ENCODE measurements at regions not wholly inside any gene's neighbourhood (a gene's known extent, or its start where the extent isn't known, plus 50 kb on each side); places are given as distances from the start of the nearest gene placed in this dataset.

GRCh38 chr1:164320790-164321731, 237.9 kb upstream of the PBX1 start:
- ATAC-seq (no peak), DNase-seq (ENCODE audit: low read depth, low spot score) (no peak), FAIRE-seq (no peak)
- Histone ChIP-seq H3K9me3 (replicated peaks; ENCODE audit: control insufficient read depth, insufficient read depth, low read length) (no peaks in the 10 kb centered on the region), H3K27ac (ENCODE audit: control insufficient read depth, insufficient read depth) (no peak overlapping the region), H3K4me1 (ENCODE audit: control insufficient read depth, insufficient read depth, low read length) (no peaks in the 10 kb centered on the region), H3K9ac (ENCODE audit: control insufficient read depth, insufficient read depth, low read length) (no peak overlapping the region), H4K20me1 (ENCODE audit: control insufficient read depth, insufficient read depth) (no peaks in the 10 kb centered on the region), H3K36me3 (ENCODE audit: control insufficient read depth in 2 of 2, insufficient read depth in 2 of 2, low read length in 1 of 2) (no peaks in the 10 kb centered on the region), H2AFZ (ENCODE audit: control insufficient read depth, low read depth, low read length) (no peak overlapping the region), H3K4me3 (no peak overlapping the region), H3K79me2 (ENCODE audit: control insufficient read depth, insufficient read depth, low read length) (no peaks in the 10 kb centered on the region), H3K27me3 (replicated peaks in 1 of 2; ENCODE audit: control insufficient read depth in 2 of 2, insufficient read depth in 2 of 2, low read length in 1 of 2) (no peaks in the 10 kb centered on the region), H3K4me2 (ENCODE audit: control insufficient read depth, insufficient read depth) (no peak overlapping the region)
- POLR2A ChIA-PET = no interaction called here
- RAD21 ChIA-PET (ENCODE audit: unreplicated experiment) = no interaction called here
- BruUV-seq (replicated peaks) = no TSS peak
- CTCF ChIA-PET = no interaction called here
- in situ Hi-C loops (cut with MboI) = no loop called here
- WGBS (ENCODE audit: insufficient coverage, insufficient replicate concordance, low lambda C conversion rate, missing lambda C conversion rate) = 63% methylated on average over 56 of the region's 56 CpGs
- SMC1A ChIA-PET (ENCODE audit: uncharacterized antibody, unreplicated experiment) = no interaction called here
- TF ChIP-seq ATF2 (IDR thresholded peaks at IDR 0.05; ENCODE audit: low read length) = no peak
- TF ChIP-seq IRF4 (IDR thresholded peaks at IDR 0.05; ENCODE audit: low read depth, low read length) = no peak
- TF ChIP-seq NFYB (IDR thresholded peaks at IDR 0.05; ENCODE audit: insufficient read depth, low read depth, low read length) = no peak
- TF ChIP-seq SRF (IDR thresholded peaks at IDR 0.05; ENCODE audit: low read depth in 2 of 2, low read length in 2 of 2) = no peak
- TF ChIP-seq BACH1 (IDR thresholded peaks at IDR 0.05; ENCODE audit: borderline replicate concordance) = no peak
- TF ChIP-seq PML (IDR thresholded peaks at IDR 0.05; ENCODE audit: low read length) = no peak
- TF ChIP-seq IRF3 (IDR thresholded peaks at IDR 0.05) = no peak
- TF ChIP-seq IKZF1 (conservative IDR thresholded peaks at IDR 0.05) = no peak
- no peak for TF ChIP-seq CEBPZ (IDR thresholded peaks at IDR 0.05; ENCODE audit: low read depth, low read length)
- intact Hi-C loops (cut with micrococcal nuclease; ENCODE audit: unreplicated experiment) = no loop called here
